Activated CD4-positive, alpha-beta T cell treated with anti-CD3 and anti-CD28 coated beads for 36 hours (primary cell): ENCODE measurements at regions not wholly inside any gene's neighbourhood (a gene's known extent, or its start where the extent isn't known, plus 50 kb on each side); places are given as distances from the start of the nearest gene placed in this dataset.
A peak's percentile ranks its signal among the peaks of the same experiment; 100 is the strongest.

ENCODE experiments used
- ATAC-seq: fragments of 200-7000 bp; cut with Tn5 transposase; one replicate; pipeline ENCODE4 v1.10.0; 2021; ENCODE audit warnings: mild to moderate bottlenecking, moderate library complexity
- CTCF ChIA-PET: fragments of 350-600 bp; sonication (Branson Sonifier 250); formaldehyde crosslinking; loops from one replicate; lab custom pipeline; 2021; ENCODE audit warnings: antibody characterized with exemption; lab: Charles Lee
- POLR2A ChIA-PET: fragments of 350-600 bp; sonication (Branson Sonifier 250); formaldehyde crosslinking; loops from one replicate; lab custom pipeline; 2021; ENCODE audit warnings: antibody characterized with exemption, inconsistent platforms; lab: Charles Lee
- DNase-seq: peaks from one replicate; pipeline ENCODE4 v3.0.0-alpha.2; 2020
- H3K27ac Mint-ChIP-seq: one replicate; pipeline ENCODE4 v1.8.0; 2021; ENCODE audit warnings: mixed read lengths
- H3K27me3 Mint-ChIP-seq: one replicate; pipeline ENCODE4 v1.8.0; 2021; ENCODE audit warnings: mixed read lengths
- H3K36me3 Mint-ChIP-seq: one replicate; pipeline ENCODE4 v1.8.0; 2021; ENCODE audit warnings: low read depth, mixed read lengths
- H3K4me1 Mint-ChIP-seq: one replicate; pipeline ENCODE4 v1.8.0; 2021; ENCODE audit warnings: mixed read lengths
- H3K4me3 Mint-ChIP-seq: one replicate; pipeline ENCODE4 v1.8.0; 2021; ENCODE audit warnings: mild to moderate bottlenecking, moderate library complexity, mixed read lengths
- H3K9me3 Mint-ChIP-seq: one replicate; pipeline ENCODE4 v1.8.0; 2021; ENCODE audit warnings: low read depth, mixed read lengths
- intact Hi-C, 2 experiments: fragments of 100-400 bp; cut with DNase I in 1 of 2; cut with micrococcal nuclease in 1 of 2; formaldehyde crosslinking; loops; one replicate each; pipeline versions ENCODE4 v1.14.2 to v1.15.1; 2022 to 2024; cut with DNase I, micrococcal nuclease

DNA sequence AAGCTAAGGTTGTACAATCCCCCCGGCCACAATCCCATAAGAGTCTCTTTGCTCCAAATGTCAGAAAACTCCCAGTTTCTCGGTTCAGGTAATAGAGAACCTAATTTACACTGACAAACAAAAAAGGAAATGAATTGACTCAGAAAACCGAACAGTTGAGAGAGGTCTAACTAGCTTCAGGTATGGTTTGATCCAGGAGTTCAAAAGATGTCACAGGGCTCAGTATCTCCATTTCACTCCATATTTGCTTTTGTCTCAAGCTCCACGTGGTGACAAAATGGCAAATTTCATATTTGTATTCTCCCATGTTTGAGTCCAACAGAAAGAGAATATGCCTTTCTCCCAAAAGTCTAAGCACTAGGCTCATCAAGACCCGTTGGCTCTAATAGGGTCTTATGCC is 117.4 kb downstream of the AXIN2 start:
- Mint-ChIP-seq H3K27me3 (peaks cover 15% of the 10 kb centered on the region), H3K36me3 (no peaks in the 10 kb centered on the region), H3K27ac (no peak overlapping the region), H3K4me1 (peaks cover 6% of the 10 kb centered on the region), H3K4me3 (no peak overlapping the region), H3K9me3 (no peaks in the 10 kb centered on the region)
- ChIA-PET POLR2A (no interaction called here), CTCF (interaction anchor here (1.4 to 1.5 kb wide), 2 partner anchors 10 to 15 kb away, joined by 3 read pairs; no protein-coding TSS in a partner anchor)
- ATAC-seq = no peak
- DNase-seq = no peak
- intact Hi-C loops = no loop called here

- ChIA-PET CTCF (interaction anchor here (0.7 to 1.5 kb wide), 3 partner anchors 9 to 107 kb away, joined by 3 read pairs; no protein-coding TSS in a partner anchor), POLR2A (no interaction called here)
- intact Hi-C loops = no loop called here
- ATAC-seq (peak; percentile 51), DNase-seq (no peak)
- Mint-ChIP-seq H3K4me3 (no peak overlapping the region), H3K36me3 (no peaks in the 10 kb centered on the region), H3K27me3 (peaks cover 17% of the 10 kb centered on the region), H3K4me1 (peaks cover 6% of the 10 kb centered on the region), H3K27ac (no peak overlapping the region), H3K9me3 (no peaks in the 10 kb centered on the region)
Observed at GRCh38 chr17:65442691-65443090, 118.8 kb downstream of the AXIN2 start.

GRCh38 chr17:65442250-65442649 is 119.2 kb downstream of the AXIN2 start:
- Mint-ChIP-seq H3K4me1 (peaks cover 6% of the 10 kb centered on the region), H3K36me3 (no peaks in the 10 kb centered on the region), H3K9me3 (no peaks in the 10 kb centered on the region), H3K4me3 (no peak overlapping the region), H3K27ac (no peak overlapping the region), H3K27me3 (peaks cover 16% of the 10 kb centered on the region)
- ChIA-PET CTCF (interaction anchor here (1.5 kb wide), 1 partner anchor 17 kb away, joined by 3 read pairs; no protein-coding TSS in a partner anchor), POLR2A (no interaction called here)
- DNase-seq (peak; percentile 38), ATAC-seq (peak; percentile 79)
- intact Hi-C loops = no loop called here

GRCh38 chr17:65441053-65441605 is 120.3 kb downstream of the AXIN2 start:
- H3K27me3 Mint-ChIP-seq = peaks cover 16% of the 10 kb centered on the region

GRCh38 chr17:65438708-65439294 is 122.6 kb downstream of the AXIN2 start:
- no peaks in the 10 kb centered on the region for H3K9me3 Mint-ChIP-seq
- no peaks in the 10 kb centered on the region for H3K36me3 Mint-ChIP-seq
- ChIA-PET POLR2A (no interaction called here), CTCF (no interaction called here)
- DNase-seq = no peak
- peaks cover 13% of the 10 kb centered on the region for H3K27me3 Mint-ChIP-seq
- peaks cover 12% of the 10 kb centered on the region for H3K4me1 Mint-ChIP-seq
- no peak for ATAC-seq
- intact Hi-C loops = no loop called here
- H3K27ac Mint-ChIP-seq = no peak overlapping the region
- H3K4me3 Mint-ChIP-seq = no peak overlapping the region

More at GRCh38 chr17:65441053-65441605, 120.3 kb downstream of the AXIN2 start:
- CTCF ChIA-PET = no interaction called here
- Mint-ChIP-seq H3K9me3 (no peaks in the 10 kb centered on the region), H3K4me3 (no peak overlapping the region), H3K27ac (no peak overlapping the region), H3K36me3 (no peaks in the 10 kb centered on the region), H3K4me1 (peaks cover 6% of the 10 kb centered on the region)
- ATAC-seq (no peak), DNase-seq (no peak)
- intact Hi-C loops = no loop called here
- POLR2A ChIA-PET = no interaction called here

DNA sequence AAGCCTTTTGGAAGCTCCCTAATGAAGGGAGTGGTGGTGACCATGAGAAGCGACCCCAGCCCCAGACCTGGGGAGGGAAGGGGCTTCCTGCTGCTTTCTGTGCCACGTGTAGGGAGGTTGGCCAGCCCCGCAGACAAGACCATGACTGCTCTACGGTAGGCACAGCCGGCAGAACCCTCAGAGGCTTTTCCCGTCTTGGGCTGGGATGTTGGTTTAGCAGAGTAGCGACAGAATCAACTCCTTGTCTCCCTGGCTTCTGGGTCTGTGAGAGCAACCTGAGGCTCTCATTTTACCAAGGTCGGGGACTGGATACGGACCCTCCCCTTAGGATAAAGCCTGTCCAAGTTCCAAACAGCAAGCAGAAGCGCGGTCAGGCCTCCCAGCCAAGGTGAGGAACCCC is 123.3 kb downstream of the AXIN2 start:
- H3K9me3 Mint-ChIP-seq = peaks cover 2% of the 10 kb centered on the region
- peaks cover 19% of the 10 kb centered on the region for H3K4me1 Mint-ChIP-seq
- CTCF ChIA-PET = interaction anchor here (0.7 kb wide), 1 partner anchor 223 kb away, joined by 3 read pairs; no protein-coding TSS in a partner anchor
- intact Hi-C loops = no loop called here
- H3K27me3 Mint-ChIP-seq = peaks cover 10% of the 10 kb centered on the region
- ATAC-seq (no peak), DNase-seq (no peak)
- H3K36me3 Mint-ChIP-seq = no peaks in the 10 kb centered on the region
- no peak overlapping the region for H3K27ac Mint-ChIP-seq
- no peak overlapping the region for H3K4me3 Mint-ChIP-seq
- POLR2A ChIA-PET = no interaction called here

- no peak overlapping the region for H3K27ac Mint-ChIP-seq
- H3K4me1 Mint-ChIP-seq = peaks cover 14% of the 10 kb centered on the region
- H3K36me3 Mint-ChIP-seq = peaks cover 2% of the 10 kb centered on the region
- intact Hi-C loops = no loop called here
- POLR2A ChIA-PET = no interaction called here
- CTCF ChIA-PET = interaction anchor here (0.7 kb wide), 1 partner anchor 155 kb away, joined by 3 read pairs; no protein-coding TSS in a partner anchor
- H3K27me3 Mint-ChIP-seq = peaks cover 10% of the 10 kb centered on the region
- H3K9me3 Mint-ChIP-seq = peaks cover 11% of the 10 kb centered on the region
- DNase-seq = no peak
- no peak for ATAC-seq
- H3K4me3 Mint-ChIP-seq = no peak overlapping the region
Observed at GRCh38 chr17:65436871-65437270, 124.6 kb downstream of the AXIN2 start.

- Mint-ChIP-seq H3K27me3 (peaks cover 10% of the 10 kb centered on the region), H3K4me3 (no peak overlapping the region), H3K9me3 (peaks cover 15% of the 10 kb centered on the region), H3K36me3 (peaks cover 2% of the 10 kb centered on the region), H3K27ac (no peak overlapping the region), H3K4me1 (peaks cover 22% of the 10 kb centered on the region)
- CTCF ChIA-PET = interaction anchor here (1.5 to 1.7 kb wide), 2 partner anchors 9 to 140 kb away, joined by 3 to 4 read pairs; no protein-coding TSS in a partner anchor
- DNase-seq = no peak
- intact Hi-C loops = no loop called here
- ATAC-seq = no peak
- POLR2A ChIA-PET = no interaction called here
Observed at GRCh38 chr17:65434878-65435277, 126.6 kb downstream of the AXIN2 start.

- POLR2A ChIA-PET = no interaction called here
- Mint-ChIP-seq H3K4me1 (peaks cover 27% of the 10 kb centered on the region), H3K27ac (no peak overlapping the region), H3K36me3 (peaks cover 2% of the 10 kb centered on the region), H3K9me3 (peaks cover 15% of the 10 kb centered on the region), H3K4me3 (no peak overlapping the region), H3K27me3 (peaks cover 10% of the 10 kb centered on the region)
- no peak for DNase-seq
- no peak for ATAC-seq
- intact Hi-C loops = no loop called here
- CTCF ChIA-PET = interaction anchor here (1.0 to 1.7 kb wide), 3 partner anchors 9 to 683 kb away, joined by 3 to 4 read pairs (median 3); no protein-coding TSS in a partner anchor
Observed at GRCh38 chr17:65434251-65434650, 127.2 kb downstream of the AXIN2 start.

GRCh38 chr17:65433592-65433991 is 127.9 kb downstream of the AXIN2 start:
- POLR2A ChIA-PET = no interaction called here
- Mint-ChIP-seq H3K36me3 (peaks cover 2% of the 10 kb centered on the region), H3K27ac (no peak overlapping the region), H3K4me3 (no peak overlapping the region), H3K4me1 (peaks cover 27% of the 10 kb centered on the region), H3K9me3 (peaks cover 15% of the 10 kb centered on the region), H3K27me3 (peaks cover 6% of the 10 kb centered on the region)
- intact Hi-C loops = no loop called here
- no peak for ATAC-seq
- CTCF ChIA-PET = interaction anchor here (1.0 to 1.7 kb wide), 3 partner anchors 10 to 684 kb away, joined by 3 to 4 read pairs (median 3); no protein-coding TSS in a partner anchor
- DNase-seq = no peak

- intact Hi-C loops = no loop called here
- H3K36me3 Mint-ChIP-seq = peaks cover 2% of the 10 kb centered on the region
- H3K27ac Mint-ChIP-seq = no peak overlapping the region
- DNase-seq = no peak
- peaks cover 5% of the 10 kb centered on the region for H3K27me3 Mint-ChIP-seq
- no peak overlapping the region for H3K4me3 Mint-ChIP-seq
- CTCF ChIA-PET = interaction anchor here (1.0 to 1.5 kb wide), 2 partner anchors 10 to 684 kb away, joined by 3 read pairs; no protein-coding TSS in a partner anchor
- POLR2A ChIA-PET = interaction anchor here (0.6 kb wide), 1 partner anchor 959 kb away, joined by 4 read pairs; no protein-coding TSS in a partner anchor
- peaks cover 27% of the 10 kb centered on the region for H3K4me1 Mint-ChIP-seq
- peaks cover 15% of the 10 kb centered on the region for H3K9me3 Mint-ChIP-seq
- ATAC-seq = no peak
Observed at GRCh38 chr17:65433157-65433556, 128.3 kb downstream of the AXIN2 start.

DNA sequence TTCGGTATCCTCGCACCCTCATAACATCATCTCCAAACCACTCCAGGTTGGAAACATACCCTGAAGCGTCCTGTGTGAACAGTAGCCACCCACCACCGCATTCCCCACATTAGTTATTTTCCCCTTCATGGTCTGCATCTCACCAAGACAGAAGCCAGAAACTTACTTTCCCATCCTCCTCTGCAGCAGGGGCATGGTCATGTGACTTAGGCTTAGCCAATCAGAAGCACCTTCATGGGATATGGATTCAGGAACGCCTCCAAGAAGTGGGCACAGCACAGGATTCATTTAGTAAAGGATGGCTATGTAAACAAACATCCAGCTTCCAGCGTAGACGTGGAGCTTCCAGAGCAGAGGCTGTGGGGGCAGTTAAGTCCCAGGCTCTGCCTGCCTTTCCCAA is 130.3 kb downstream of the AXIN2 start:
- Mint-ChIP-seq H3K4me3 (no peak overlapping the region), H3K27ac (no peak overlapping the region), H3K27me3 (no peaks in the 10 kb centered on the region), H3K4me1 (peaks cover 27% of the 10 kb centered on the region), H3K36me3 (peaks cover 2% of the 10 kb centered on the region), H3K9me3 (peaks cover 15% of the 10 kb centered on the region)
- ChIA-PET POLR2A (no interaction called here), CTCF (no interaction called here)
- DNase-seq (no peak), ATAC-seq (no peak)
- intact Hi-C loops = no loop called here
